Adrenal gland (tissue), 5 donors: ENCODE measurements at regions not wholly inside any gene's neighbourhood (a gene's known extent, or its start where the extent isn't known, plus 50 kb on each side); places are given as distances from the start of the nearest gene placed in this dataset.

Source experiments
- CTCF ChIP-seq, 6 experiments: fragments of 450-650 bp in 4 of 6; fragments of 200-600 bp in 2 of 6; sonication (generic) in 1 of 6; IDR thresholded peaks; 1 replicate in 5 of 6; 2 replicates in 1 of 6; pipeline versions ENCODE4 v1.5.1 to v1.8.0; 2016 to 2021; ENCODE audit warnings: antibody characterized with exemption in 6 of 6, mild to moderate bottlenecking in 2 of 6, moderate library complexity in 1 of 6
- POLR2A ChIP-seq, 2 donors: fragments of 450-650 bp; IDR thresholded peaks; one replicate each; pipeline ENCODE4 v1.6.1; 2017; ENCODE audit warnings: antibody characterized with exemption in 2 of 2, mild to moderate bottlenecking in 2 of 2, moderate library complexity in 1 of 2
- donor health status: DM: no; HTN: no; CAD: no.

GRCh38 chr17:70702683-70703255 is 533.4 kb downstream of the KCNJ2 start:
- TF ChIP-seq CTCF (IDR thresholded peaks at IDR 0.05) = no peak
- no peak for TF ChIP-seq POLR2A (IDR thresholded peaks at IDR 0.05)
